Transverse colon (tissue), 4 donors: ENCODE measurements at regions not wholly inside any gene's neighbourhood (a gene's known extent, or its start where the extent isn't known, plus 50 kb on each side); places are given as distances from the start of the nearest gene placed in this dataset.
A peak's percentile ranks its signal among the peaks of the same experiment; 100 is the strongest.

Experiments used
- CTCF ChIP-seq, 5 experiments: fragments of 200-600 bp in 3 of 5; fragments of 450-650 bp in 2 of 5; sonication (generic) in 3 of 5; IDR thresholded peaks; 1 replicate in 2 of 5; 2 replicates in 3 of 5; pipeline ENCODE4 v1.5.1; 2016 to 2017; ENCODE audit warnings: antibody characterized with exemption in 5 of 5, inconsistent platforms in 3 of 5, mild to moderate bottlenecking in 2 of 5, moderate library complexity in 1 of 5
- EP300 ChIP-seq: sonication (generic); formaldehyde crosslinking; IDR thresholded peaks from one replicate; pipeline ENCODE4 v1.6.1; 2017; ENCODE audit warnings: antibody characterized with exemption, low read depth
- POLR2A ChIP-seq: fragments of 450-650 bp; IDR thresholded peaks from one replicate; pipeline ENCODE4 v1.6.1; 2016; ENCODE audit warnings: antibody characterized with exemption, mild to moderate bottlenecking, moderate library complexity
- POLR2AphosphoS5 ChIP-seq, 3 donors: sonication (generic); formaldehyde crosslinking; IDR thresholded peaks; one replicate each; pipeline ENCODE4 v1.6.1; 2016; ENCODE audit warnings: antibody characterized with exemption in 3 of 3

- TF ChIP-seq POLR2AphosphoS5 (IDR thresholded peaks at IDR 0.05), result no peak
- peak in 4 of 5 experiments; percentile 27 to 40 (median 34) for TF ChIP-seq CTCF (IDR thresholded peaks at IDR 0.05)
- TF ChIP-seq EP300, result no peak
- TF ChIP-seq POLR2A, result no peak
These were observed 235.3 kb downstream of the GPAT3 start for GRCh38 chr4:83771113-83771705.
